ENCODE measurements at regions not wholly inside any gene's neighbourhood (a gene's known extent, or its start where the extent isn't known, plus 50 kb on each side); places are given as distances from the start of the nearest gene placed in this dataset.

DNA sequence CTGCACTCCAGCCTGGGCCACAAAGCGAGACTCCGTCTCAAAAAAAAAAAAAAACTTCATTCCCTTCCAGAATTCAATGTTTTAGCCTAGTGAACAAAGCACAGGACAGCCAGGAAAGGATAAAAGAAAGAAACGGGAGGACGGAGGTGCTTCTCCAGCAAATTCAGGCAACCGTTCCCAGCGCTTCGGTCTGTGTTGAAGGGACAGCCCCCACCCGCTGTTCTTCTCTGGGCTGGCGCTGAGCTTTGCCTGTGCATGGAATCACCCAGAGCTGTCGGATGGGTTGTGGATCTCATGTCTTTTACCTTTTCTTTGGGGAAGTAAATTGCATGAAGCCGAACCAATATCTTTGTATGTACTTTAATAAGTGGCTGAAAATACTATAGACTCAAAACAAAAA lies 248.4 kb upstream of the IRX2 start:
- Histone ChIP-seq H3K9me3 (no peaks in the 10 kb centered on the region), H3K27ac (no peak overlapping the region), H3K36me3 (no peaks in the 10 kb centered on the region), H3K4me1 (replicated peaks) (no peaks in the 10 kb centered on the region), H3K4me3 (no peak overlapping the region), H3K27me3 (replicated peaks; ENCODE audit: insufficient read depth) (no peaks in the 10 kb centered on the region)
- 94% methylated on average over 11 of the region's 11 CpGs for WGBS
- DNase-seq (ENCODE audit: low spot score), result no peak
- TF ChIP-seq, protein P1, sequence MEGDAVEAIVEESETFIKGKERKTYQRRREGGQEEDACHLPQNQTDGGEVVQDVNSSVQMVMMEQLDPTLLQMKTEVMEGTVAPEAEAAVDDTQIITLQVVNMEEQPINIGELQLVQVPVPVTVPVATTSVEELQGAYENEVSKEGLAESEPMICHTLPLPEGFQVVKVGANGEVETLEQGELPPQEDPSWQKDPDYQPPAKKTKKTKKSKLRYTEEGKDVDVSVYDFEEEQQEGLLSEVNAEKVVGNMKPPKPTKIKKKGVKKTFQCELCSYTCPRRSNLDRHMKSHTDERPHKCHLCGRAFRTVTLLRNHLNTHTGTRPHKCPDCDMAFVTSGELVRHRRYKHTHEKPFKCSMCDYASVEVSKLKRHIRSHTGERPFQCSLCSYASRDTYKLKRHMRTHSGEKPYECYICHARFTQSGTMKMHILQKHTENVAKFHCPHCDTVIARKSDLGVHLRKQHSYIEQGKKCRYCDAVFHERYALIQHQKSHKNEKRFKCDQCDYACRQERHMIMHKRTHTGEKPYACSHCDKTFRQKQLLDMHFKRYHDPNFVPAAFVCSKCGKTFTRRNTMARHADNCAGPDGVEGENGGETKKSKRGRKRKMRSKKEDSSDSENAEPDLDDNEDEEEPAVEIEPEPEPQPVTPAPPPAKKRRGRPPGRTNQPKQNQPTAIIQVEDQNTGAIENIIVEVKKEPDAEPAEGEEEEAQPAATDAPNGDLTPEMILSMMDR (IDR thresholded peaks at IDR 0.05), result no peak
- TF ChIP-seq POLR2AphosphoS5 (IDR thresholded peaks at IDR 0.05) (no peak), POLR2A (IDR thresholded peaks at IDR 0.05) (no peak)
- intact Hi-C loops (cut with DNase I), result no loop called here

DNA sequence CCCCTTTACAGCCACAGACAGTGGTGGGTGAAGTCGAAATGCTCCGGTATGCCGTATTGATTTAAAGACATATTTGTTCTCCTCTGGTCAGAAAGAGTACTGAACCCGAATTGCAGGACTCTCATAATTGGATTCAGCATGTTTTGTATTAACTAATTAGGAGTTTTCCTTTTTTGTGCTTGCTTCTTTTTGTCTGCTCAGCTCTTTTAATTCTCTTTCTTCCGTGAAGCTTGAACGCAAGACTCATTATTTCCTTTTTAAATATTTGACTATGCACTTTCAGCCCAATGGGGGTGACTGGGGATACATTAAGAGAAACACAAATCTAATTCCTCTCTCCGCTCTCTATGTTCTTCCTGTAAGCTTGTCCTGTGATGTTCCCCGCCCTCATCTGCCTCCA lies 246.6 kb upstream of the IRX2 start:
- no peak overlapping the region for H3K4me3 ChIP-seq
- no peaks in the 10 kb centered on the region for H3K36me3 ChIP-seq
- H3K27ac ChIP-seq, result no peak overlapping the region
- H3K27me3 ChIP-seq (replicated peaks; ENCODE audit: insufficient read depth), result peaks cover 5% of the 10 kb centered on the region
- WGBS, result 74% methylated on average over 8 of the region's 8 CpGs
- TF ChIP-seq POLR2AphosphoS5 (IDR thresholded peaks at IDR 0.05), result no peak
- intact Hi-C loops (cut with DNase I), result no loop called here
- no peaks in the 10 kb centered on the region for H3K4me1 ChIP-seq (replicated peaks)
- DNase-seq (ENCODE audit: low spot score), result no peak
- no peaks in the 10 kb centered on the region for H3K9me3 ChIP-seq

DNA sequence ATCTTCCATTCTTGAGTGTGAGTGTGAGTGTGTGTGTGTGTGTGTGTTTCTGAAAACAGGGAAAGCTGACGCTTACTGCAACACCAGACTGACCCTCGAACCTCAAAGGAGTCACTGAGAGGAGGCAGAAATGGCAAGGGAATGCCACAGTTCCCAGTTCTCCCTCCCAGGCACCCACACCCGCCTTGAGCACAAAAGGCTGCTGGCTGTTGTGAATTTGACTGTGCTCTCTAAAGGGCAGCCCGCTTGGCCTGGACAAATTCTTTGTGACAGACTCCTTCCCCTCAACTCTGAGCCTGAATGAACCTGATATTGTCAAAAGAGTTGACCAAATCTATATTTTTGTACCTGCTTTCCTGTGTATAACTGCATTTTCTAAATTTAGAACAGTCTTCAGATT lies 245.7 kb upstream of the IRX2 start:
- WGBS, result 64% methylated on average over 4 of the region's 4 CpGs
- Histone ChIP-seq H3K27ac (no peak overlapping the region), H3K27me3 (replicated peaks; ENCODE audit: insufficient read depth) (peaks cover 5% of the 10 kb centered on the region), H3K36me3 (no peaks in the 10 kb centered on the region), H3K9me3 (no peaks in the 10 kb centered on the region), H3K4me1 (replicated peaks) (no peaks in the 10 kb centered on the region), H3K4me3 (no peak overlapping the region)
- DNase-seq (ENCODE audit: low spot score), result no peak
- TF ChIP-seq POLR2AphosphoS5 (IDR thresholded peaks at IDR 0.05) (no peak), POLR2A (IDR thresholded peaks at IDR 0.05) (no peak)
- TF ChIP-seq, protein P1 (IDR thresholded peaks at IDR 0.05), result no peak
- intact Hi-C loops (cut with DNase I), result no loop called here

DNA sequence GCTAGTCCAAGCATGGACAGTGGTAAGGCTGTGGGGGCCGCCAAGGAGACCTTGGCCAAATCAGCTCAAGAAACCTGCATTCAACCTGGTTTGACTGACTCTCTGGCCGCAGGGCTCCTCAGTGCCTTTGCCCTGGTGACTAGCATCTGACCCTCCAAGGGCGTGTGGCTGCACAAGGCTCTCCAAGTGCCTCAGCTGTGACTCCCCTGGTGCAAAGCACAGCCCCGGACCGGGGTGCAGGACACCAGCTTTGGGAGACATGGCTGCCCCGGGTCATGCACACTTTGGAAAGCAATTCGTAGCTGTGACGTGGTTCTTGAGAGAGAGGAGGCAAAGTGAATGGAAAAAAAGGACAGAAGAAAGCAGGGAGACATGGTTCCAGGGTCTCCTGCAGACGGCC lies 245.2 kb upstream of the IRX2 start:
- no peak overlapping the region for H3K4me3 ChIP-seq
- no peak for DNase-seq (ENCODE audit: low spot score)
- WGBS, result 91% methylated on average over 9 of the region's 9 CpGs
- no peak overlapping the region for H3K27ac ChIP-seq
- no peaks in the 10 kb centered on the region for H3K9me3 ChIP-seq
- H3K4me1 ChIP-seq (replicated peaks), result no peaks in the 10 kb centered on the region
- intact Hi-C loops (cut with DNase I), result no loop called here
- TF ChIP-seq POLR2A (IDR thresholded peaks at IDR 0.05) (no peak), POLR2AphosphoS5 (IDR thresholded peaks at IDR 0.05) (no peak)
- TF ChIP-seq, protein P1 (IDR thresholded peaks at IDR 0.05), result no peak
- peaks cover 5% of the 10 kb centered on the region for H3K27me3 ChIP-seq (replicated peaks; ENCODE audit: insufficient read depth)
- H3K36me3 ChIP-seq, result no peaks in the 10 kb centered on the region

DNA sequence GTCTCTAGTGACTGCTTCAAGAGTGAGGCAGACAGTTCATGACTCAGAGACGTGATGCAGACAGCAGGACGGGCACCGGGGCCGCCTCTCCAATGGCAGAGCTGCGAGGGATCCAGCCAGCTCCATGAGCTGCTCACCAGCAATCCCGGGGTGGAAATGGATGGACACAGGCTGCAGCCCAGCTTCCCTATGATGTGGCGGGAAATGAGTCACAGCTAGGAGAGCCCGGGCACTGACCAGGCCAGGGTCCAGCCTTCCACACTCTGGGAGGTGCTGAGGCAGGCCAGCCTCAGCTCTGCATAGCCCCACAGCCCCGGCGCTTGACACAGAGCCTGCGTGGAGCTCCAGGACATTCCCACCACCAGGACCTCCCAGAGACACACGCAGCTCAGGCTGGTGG lies 244.8 kb upstream of the IRX2 start:
- TF ChIP-seq, protein P1 (IDR thresholded peaks at IDR 0.05), result no peak
- TF ChIP-seq POLR2AphosphoS5 (IDR thresholded peaks at IDR 0.05), result no peak
- TF ChIP-seq POLR2A (IDR thresholded peaks at IDR 0.05), result no peak
- H3K36me3 ChIP-seq, result no peaks in the 10 kb centered on the region
- H3K27ac ChIP-seq, result no peak overlapping the region
- H3K9me3 ChIP-seq, result no peaks in the 10 kb centered on the region
- intact Hi-C loops (cut with DNase I), result no loop called here
- no peaks in the 10 kb centered on the region for H3K4me1 ChIP-seq (replicated peaks)
- 84% methylated on average over 11 of the region's 12 CpGs for WGBS
- no peak for DNase-seq (ENCODE audit: low spot score)
- H3K4me3 ChIP-seq, result no peak overlapping the region
- peaks cover 5% of the 10 kb centered on the region for H3K27me3 ChIP-seq (replicated peaks; ENCODE audit: insufficient read depth)
